LNCAP (cell line): ENCODE measurements at regions not wholly inside any gene's neighbourhood (a gene's known extent, or its start where the extent isn't known, plus 50 kb on each side); places are given as distances from the start of the nearest gene placed in this dataset.

Experiments used
- TF ChIP-seq, protein P1 (sequence below): fragments of 450-650 bp; IDR thresholded peaks from 2 replicates; pipeline ENCODE4 v1.5.1; 2017; ENCODE audit warnings: mild to moderate bottlenecking

- TF ChIP-seq, protein P1, sequence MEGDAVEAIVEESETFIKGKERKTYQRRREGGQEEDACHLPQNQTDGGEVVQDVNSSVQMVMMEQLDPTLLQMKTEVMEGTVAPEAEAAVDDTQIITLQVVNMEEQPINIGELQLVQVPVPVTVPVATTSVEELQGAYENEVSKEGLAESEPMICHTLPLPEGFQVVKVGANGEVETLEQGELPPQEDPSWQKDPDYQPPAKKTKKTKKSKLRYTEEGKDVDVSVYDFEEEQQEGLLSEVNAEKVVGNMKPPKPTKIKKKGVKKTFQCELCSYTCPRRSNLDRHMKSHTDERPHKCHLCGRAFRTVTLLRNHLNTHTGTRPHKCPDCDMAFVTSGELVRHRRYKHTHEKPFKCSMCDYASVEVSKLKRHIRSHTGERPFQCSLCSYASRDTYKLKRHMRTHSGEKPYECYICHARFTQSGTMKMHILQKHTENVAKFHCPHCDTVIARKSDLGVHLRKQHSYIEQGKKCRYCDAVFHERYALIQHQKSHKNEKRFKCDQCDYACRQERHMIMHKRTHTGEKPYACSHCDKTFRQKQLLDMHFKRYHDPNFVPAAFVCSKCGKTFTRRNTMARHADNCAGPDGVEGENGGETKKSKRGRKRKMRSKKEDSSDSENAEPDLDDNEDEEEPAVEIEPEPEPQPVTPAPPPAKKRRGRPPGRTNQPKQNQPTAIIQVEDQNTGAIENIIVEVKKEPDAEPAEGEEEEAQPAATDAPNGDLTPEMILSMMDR, result no peak
Measured at GRCh38 chr2:195150819-195151218, 506.2 kb upstream of the SLC39A10 start.

- TF ChIP-seq, protein P1, result no peak
Measured at GRCh38 chr2:195148004-195148403, 509.0 kb upstream of the SLC39A10 start.

GRCh38 chr2:195146761-195147541 is 510.1 kb upstream of the SLC39A10 start:
- TF ChIP-seq, protein P1, result no peak

DNA sequence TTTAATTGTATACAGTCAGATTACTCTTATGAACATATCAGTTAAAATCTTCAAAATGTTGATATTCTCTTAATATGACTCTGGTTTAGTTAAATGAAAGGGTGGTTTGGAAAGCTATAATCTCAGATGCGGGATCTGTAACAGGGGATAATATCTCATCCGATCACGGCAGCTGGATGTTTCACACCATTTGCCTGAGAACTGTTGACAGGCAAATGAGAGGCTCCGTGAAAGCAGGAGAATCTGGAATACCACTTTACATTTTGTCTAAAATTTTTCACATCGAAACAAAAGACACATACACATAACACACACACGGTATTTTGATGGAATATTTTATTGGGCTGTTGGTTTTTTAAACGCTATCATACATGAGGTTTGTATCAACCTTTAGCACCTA is 518.6 kb upstream of the SLC39A10 start:
- TF ChIP-seq, protein P1, result no peak

DNA sequence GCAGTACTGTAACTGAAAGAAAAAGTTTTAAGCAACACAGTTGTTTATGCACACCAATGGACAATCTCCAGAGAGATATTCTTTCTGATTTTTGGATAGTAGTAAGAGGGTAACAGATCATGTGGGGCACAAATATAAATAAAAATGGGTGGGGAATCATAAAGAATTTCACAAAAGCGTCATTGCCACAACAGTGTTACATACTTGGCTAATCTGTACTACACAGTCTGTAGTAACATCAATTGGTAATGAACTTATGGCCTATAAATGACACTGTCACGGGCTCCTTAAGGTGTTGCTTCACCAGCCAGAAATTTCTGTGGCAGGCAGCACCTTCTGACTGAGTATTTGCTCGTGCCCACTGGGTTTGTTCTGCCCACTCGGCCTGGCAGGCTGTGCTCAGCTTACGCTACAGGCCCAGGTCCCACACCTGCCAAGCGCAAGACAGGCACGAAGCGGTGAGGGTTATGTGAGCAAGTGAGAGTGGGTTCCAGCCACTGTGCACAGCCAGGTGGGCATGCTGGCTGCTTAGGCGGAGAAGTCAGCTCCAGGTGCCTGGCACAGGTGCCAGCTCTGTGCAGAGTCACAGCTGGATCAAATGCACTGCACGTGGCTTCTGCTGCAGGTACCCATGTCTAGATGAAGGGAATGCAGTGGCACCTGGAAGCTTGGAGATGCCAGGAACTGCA is 532.5 kb upstream of the SLC39A10 start:
- TF ChIP-seq, protein P1, result no peak

- TF ChIP-seq, protein P1, result no peak
Measured at GRCh38 chr2:195122653-195123052, 534.4 kb upstream of the SLC39A10 start.

DNA sequence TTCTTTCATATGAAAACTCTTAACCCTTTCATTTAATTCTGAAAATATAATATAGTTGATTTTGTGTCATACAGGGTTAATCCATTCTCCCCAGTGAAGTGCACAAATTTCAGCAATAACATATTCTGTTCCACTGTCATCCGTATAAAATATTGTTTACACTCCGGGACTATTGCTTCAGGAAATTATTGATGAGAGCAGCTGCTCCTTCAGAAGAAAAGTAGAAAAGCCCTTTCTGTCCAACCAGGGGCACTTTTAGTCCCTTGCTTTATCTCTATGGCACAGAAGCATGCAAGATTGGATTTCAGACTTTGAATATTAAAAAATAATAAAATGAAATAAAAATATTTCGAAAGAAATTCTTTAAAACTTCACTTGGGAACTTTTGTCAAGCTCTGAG is 535.7 kb upstream of the SLC39A10 start:
- TF ChIP-seq, protein P1, result no peak
